Keratinocyte (primary cell): ENCODE measurements at regions not wholly inside any gene's neighbourhood (a gene's known extent, or its start where the extent isn't known, plus 50 kb on each side); places are given as distances from the start of the nearest gene placed in this dataset.

Experiments used
- DNase-seq: peaks from one replicate; pipeline ENCODE4 v3.0.0-alpha.2; 2011; ENCODE audit warnings: low read depth, missing footprints, low spot score
- FAIRE-seq: peaks from 2 replicates; lab custom pipeline; 2011; peaks lifted over from hg19 to GRCh38; lab: Jason Lieb, UNC
- H2AFZ ChIP-seq: 2 replicates; pipeline ENCODE4 v1.6.0; 2012; ENCODE audit warnings: low read length, control low read depth, inconsistent platforms; ENCODE audit not compliant: control insufficient read depth
- H3K27ac ChIP-seq: 2 replicates; pipeline ENCODE4 v1.5.1; 2011; ENCODE audit warnings: low read length; ENCODE audit not compliant: control insufficient read depth, insufficient read depth
- H3K27me3 ChIP-seq: 3 replicates; pipeline ENCODE4 v1.6.0; 2011; ENCODE audit warnings: low read length; ENCODE audit not compliant: control insufficient read depth, insufficient read depth; ENCODE audit errors: extremely low read depth
- H3K36me3 ChIP-seq, 2 experiments: 2 replicates in 1 of 2; 3 replicates in 1 of 2; pipeline ENCODE4 v1.5.1; 2011; ENCODE audit warnings: low read length in 2 of 2, mild to moderate bottlenecking in 1 of 2; ENCODE audit not compliant: control insufficient read depth in 2 of 2, insufficient read depth in 2 of 2; ENCODE audit errors: extremely low read depth in 1 of 2
- H3K4me1 ChIP-seq: 3 replicates; pipeline ENCODE4 v1.5.1; 2011; ENCODE audit warnings: low read length; ENCODE audit not compliant: control insufficient read depth, insufficient read depth; ENCODE audit errors: extremely low read depth
- H3K4me2 ChIP-seq: 3 replicates; pipeline ENCODE4 v1.6.0; 2011; ENCODE audit warnings: low read depth, low read length; ENCODE audit not compliant: control insufficient read depth, insufficient read depth; ENCODE audit errors: extremely low read depth
- H3K4me3 ChIP-seq, 3 experiments: fragments of 200-600 bp in 1 of 3; sonication (generic) in 1 of 3; 2 replicates in 2 of 3; 3 replicates in 1 of 3; pipeline ENCODE4 v1.5.1; 2011 to 2016; ENCODE audit warnings: low read length in 3 of 3, mild to moderate bottlenecking in 3 of 3, control low read depth in 2 of 3, inconsistent platforms in 1 of 3, low read depth in 1 of 3, mixed read lengths in 1 of 3, mixed run types in 1 of 3, moderate library complexity in 1 of 3; ENCODE audit not compliant: control insufficient read depth in 2 of 3, insufficient read depth in 2 of 3; ENCODE audit errors: extremely low read depth in 1 of 3
- H3K79me2 ChIP-seq: 2 replicates; pipeline ENCODE4 v1.6.0; 2012; ENCODE audit warnings: low read length; ENCODE audit not compliant: control insufficient read depth, insufficient read depth
- H3K9ac ChIP-seq: 3 replicates; pipeline ENCODE4 v1.6.0; 2011; ENCODE audit warnings: low read length; ENCODE audit not compliant: control insufficient read depth, insufficient read depth; ENCODE audit errors: extremely low read depth
- H3K9me1 ChIP-seq: 3 replicates; pipeline ENCODE4 v1.6.0; 2011; ENCODE audit warnings: low read length; ENCODE audit not compliant: control insufficient read depth, insufficient read depth; ENCODE audit errors: extremely low read depth
- H3K9me3 ChIP-seq: 2 replicates; pipeline ENCODE4 v1.5.1; 2012; ENCODE audit warnings: low read depth, low read length; ENCODE audit not compliant: control insufficient read depth
- H4K20me1 ChIP-seq: 3 replicates; pipeline ENCODE4 v1.6.0; 2011; ENCODE audit warnings: low read length; ENCODE audit not compliant: control insufficient read depth, insufficient read depth; ENCODE audit errors: extremely low read depth
- EZH2 ChIP-seq: IDR thresholded peaks from one replicate; pipeline ENCODE4 v1.6.1; 2012; ENCODE audit warnings: inconsistent platforms, mild to moderate bottlenecking, low read length, moderate library complexity
- dilution Hi-C: fragments of 300-500 bp; cut with MboI; formaldehyde crosslinking; loops from one replicate; pipeline ENCODE4 v1.7.0; 2020; ENCODE audit warnings: low sequenced_read_pairs; ENCODE audit not compliant: extremely low pct_ligation_motif_present
- TF ChIP-seq, protein P1 (sequence below), 3 experiments: IDR thresholded peaks in 1 of 3; conservative IDR thresholded peaks in 1 of 3; optimal IDR thresholded peaks in 1 of 3; 2 replicates in 2 of 3; 3 replicates in 1 of 3; pipeline versions ENCODE3 to v1.5.1; 2011; ENCODE audit warnings: low read length in 3 of 3, mild to moderate bottlenecking in 3 of 3, moderate library complexity in 2 of 3, control low read depth in 1 of 3, inconsistent platforms in 1 of 3; ENCODE audit not compliant: insufficient read depth in 2 of 3; ENCODE audit errors: extremely low read depth in 1 of 3

DNA sequence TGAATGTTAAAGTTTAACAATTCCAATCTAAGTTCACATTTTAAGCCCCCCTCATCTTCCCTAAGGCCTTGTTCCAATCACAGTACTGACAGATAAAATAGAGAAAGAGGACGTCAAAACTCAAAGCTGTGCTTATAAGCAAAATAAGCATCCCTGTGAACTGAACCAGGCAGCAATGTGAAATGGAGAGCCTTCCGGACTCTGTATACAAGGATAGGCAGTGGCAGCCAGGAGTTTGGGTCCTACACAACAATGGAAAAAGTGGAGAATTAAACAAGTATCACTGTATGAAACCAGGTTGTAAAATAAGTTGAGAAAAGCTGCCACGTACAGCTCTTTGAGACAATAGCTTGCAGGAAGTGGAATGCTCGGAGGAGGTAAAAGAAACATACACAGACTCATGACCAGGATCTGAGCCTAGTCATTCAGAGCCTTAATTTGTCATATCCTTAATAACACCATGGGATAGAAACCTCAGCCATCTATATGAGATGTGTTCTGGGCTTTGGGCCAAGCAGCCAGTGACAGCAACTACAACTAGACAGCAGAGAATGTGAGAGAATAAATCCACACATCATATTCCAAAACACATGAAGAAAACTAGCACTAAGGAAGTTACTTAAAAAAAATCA, 55.2 kb upstream of the PALMD start:
- DNase-seq = peak; percentile 5
- no peak overlapping the region for H3K9ac ChIP-seq
- peak overlapping the region; percentile 36 for H3K27ac ChIP-seq
- H3K4me3 ChIP-seq = no peak overlapping the region
- H3K9me1 ChIP-seq = no peaks in the 10 kb centered on the region
- H3K79me2 ChIP-seq = no peaks in the 10 kb centered on the region
- peaks cover 12% of the 10 kb centered on the region for H3K4me1 ChIP-seq
- peak overlapping the region; percentile 86 for H2AFZ ChIP-seq
- H3K9me3 ChIP-seq = no peaks in the 10 kb centered on the region
- H4K20me1 ChIP-seq = no peaks in the 10 kb centered on the region
- H3K4me2 ChIP-seq = peak overlapping the region; percentile 29
- H3K27me3 ChIP-seq = no peaks in the 10 kb centered on the region
- TF ChIP-seq EZH2 = no peak
- H3K36me3 ChIP-seq = no peaks in the 10 kb centered on the region
- dilution Hi-C loops = no loop called here
- FAIRE-seq = peak; percentile 80

- Histone ChIP-seq H3K4me1 (peaks cover 12% of the 10 kb centered on the region), H3K36me3 (no peaks in the 10 kb centered on the region), H3K27ac (no peak overlapping the region), H3K4me2 (no peak overlapping the region), H3K9me3 (no peaks in the 10 kb centered on the region), H3K79me2 (no peaks in the 10 kb centered on the region), H3K9ac (no peak overlapping the region), H3K27me3 (no peaks in the 10 kb centered on the region), H4K20me1 (no peaks in the 10 kb centered on the region), H3K4me3 (no peak overlapping the region), H3K9me1 (no peaks in the 10 kb centered on the region), H2AFZ (no peak overlapping the region)
- DNase-seq (no peak), FAIRE-seq (no peak)
- dilution Hi-C loops = no loop called here
- TF ChIP-seq, protein P1, sequence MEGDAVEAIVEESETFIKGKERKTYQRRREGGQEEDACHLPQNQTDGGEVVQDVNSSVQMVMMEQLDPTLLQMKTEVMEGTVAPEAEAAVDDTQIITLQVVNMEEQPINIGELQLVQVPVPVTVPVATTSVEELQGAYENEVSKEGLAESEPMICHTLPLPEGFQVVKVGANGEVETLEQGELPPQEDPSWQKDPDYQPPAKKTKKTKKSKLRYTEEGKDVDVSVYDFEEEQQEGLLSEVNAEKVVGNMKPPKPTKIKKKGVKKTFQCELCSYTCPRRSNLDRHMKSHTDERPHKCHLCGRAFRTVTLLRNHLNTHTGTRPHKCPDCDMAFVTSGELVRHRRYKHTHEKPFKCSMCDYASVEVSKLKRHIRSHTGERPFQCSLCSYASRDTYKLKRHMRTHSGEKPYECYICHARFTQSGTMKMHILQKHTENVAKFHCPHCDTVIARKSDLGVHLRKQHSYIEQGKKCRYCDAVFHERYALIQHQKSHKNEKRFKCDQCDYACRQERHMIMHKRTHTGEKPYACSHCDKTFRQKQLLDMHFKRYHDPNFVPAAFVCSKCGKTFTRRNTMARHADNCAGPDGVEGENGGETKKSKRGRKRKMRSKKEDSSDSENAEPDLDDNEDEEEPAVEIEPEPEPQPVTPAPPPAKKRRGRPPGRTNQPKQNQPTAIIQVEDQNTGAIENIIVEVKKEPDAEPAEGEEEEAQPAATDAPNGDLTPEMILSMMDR (optimal IDR thresholded peaks at IDR 0.05 in 1 of 3, IDR thresholded peaks at IDR 0.05 in 1 of 3, conservative IDR thresholded peaks at IDR 0.05 in 1 of 3; ENCODE audit: extremely low read depth in 1 of 3, insufficient read depth in 2 of 3, low read length in 3 of 3) = no peak
- no peak for TF ChIP-seq EZH2
Measured at GRCh38 chr1:99591886-99592285, 54.0 kb upstream of the PALMD start.

- dilution Hi-C loops = no loop called here
- DNase-seq = no peak
Measured at GRCh38 chr1:99594205-99594604, 51.7 kb upstream of the PALMD start.

More at GRCh38 chr1:99594205-99594604, 51.7 kb upstream of the PALMD start:
- no peak overlapping the region for H3K27ac ChIP-seq
- no peaks in the 10 kb centered on the region for H3K9me1 ChIP-seq
- no peaks in the 10 kb centered on the region for H4K20me1 ChIP-seq
- H3K9me3 ChIP-seq = no peaks in the 10 kb centered on the region
- H3K4me1 ChIP-seq = peaks cover 12% of the 10 kb centered on the region
- no peaks in the 10 kb centered on the region for H3K79me2 ChIP-seq
- no peak for TF ChIP-seq EZH2
- TF ChIP-seq, protein P1 (optimal IDR thresholded peaks at IDR 0.05 in 1 of 3, IDR thresholded peaks at IDR 0.05 in 1 of 3, conservative IDR thresholded peaks at IDR 0.05 in 1 of 3; ENCODE audit: extremely low read depth in 1 of 3, insufficient read depth in 2 of 3, low read length in 3 of 3) = no peak
- no peak overlapping the region for H3K4me3 ChIP-seq
- no peaks in the 10 kb centered on the region for H3K36me3 ChIP-seq
- H3K9ac ChIP-seq = no peak overlapping the region
- H3K4me2 ChIP-seq = no peak overlapping the region
- peak overlapping the region; percentile 27 for H2AFZ ChIP-seq
- FAIRE-seq = no peak
- no peaks in the 10 kb centered on the region for H3K27me3 ChIP-seq
